HEK293T (cell line): ENCODE measurements at regions not wholly inside any gene's neighbourhood (a gene's known extent, or its start where the extent isn't known, plus 50 kb on each side); places are given as distances from the start of the nearest gene placed in this dataset.

Source experiments
- ARNT ChIP-seq: fragments of 450-650 bp; IDR thresholded peaks from 2 replicates; pipeline ENCODE4 v1.6.1; 2017; ENCODE audit warnings: mild to moderate bottlenecking
- BHLHE40 ChIP-seq: fragments of 450-650 bp; IDR thresholded peaks from 2 replicates; pipeline ENCODE4 v1.6.1; 2016; ENCODE audit warnings: mild to moderate bottlenecking, moderate library complexity, borderline replicate concordance
- ELF4 ChIP-seq: fragments of 450-650 bp; IDR thresholded peaks from 2 replicates; pipeline ENCODE4 v1.6.1; 2017; ENCODE audit warnings: antibody characterized with exemption
- FOXA1 ChIP-seq: fragments of 450-650 bp; IDR thresholded peaks from 2 replicates; pipeline ENCODE4 v1.6.1; 2016; ENCODE audit warnings: mild to moderate bottlenecking
- FOXM1 ChIP-seq: fragments of 450-650 bp; IDR thresholded peaks from 2 replicates; pipeline ENCODE4 v1.6.1; 2017; ENCODE audit warnings: mild to moderate bottlenecking, borderline replicate concordance
- LEF1 ChIP-seq: fragments of 450-650 bp; IDR thresholded peaks from 2 replicates; pipeline ENCODE4 v1.6.1; 2017; ENCODE audit warnings: mild to moderate bottlenecking, borderline replicate concordance
- NFRKB ChIP-seq: fragments of 450-650 bp; IDR thresholded peaks from 2 replicates; pipeline ENCODE4 v1.6.1; 2016; ENCODE audit warnings: mild to moderate bottlenecking, moderate library complexity
- SP1 ChIP-seq: fragments of 450-650 bp; IDR thresholded peaks from 2 replicates; pipeline ENCODE4 v1.6.1; 2017
- SUZ12 ChIP-seq: fragments of 450-650 bp; IDR thresholded peaks from 2 replicates; pipeline ENCODE4 v1.6.1; 2016; ENCODE audit warnings: mild to moderate bottlenecking
- TARDBP ChIP-seq: fragments of 450-650 bp; IDR thresholded peaks from 2 replicates; pipeline ENCODE4 v1.6.1; 2016
- ZNF384 ChIP-seq: fragments of 450-650 bp; IDR thresholded peaks from 2 replicates; pipeline ENCODE4 v1.6.1; 2016

GRCh38 chr5:43769571-43770355 lies 166.8 kb downstream of the NNT start:
- TF ChIP-seq ELF4 (no peak), FOXM1 (no peak), SP1 (no peak), ZNF384 (no peak), BHLHE40 (no peak), FOXA1 (no peak), NFRKB (no peak), ARNT (no peak), TARDBP (no peak), LEF1 (no peak), SUZ12 (no peak)
